Renal pelvis (tissue), 1 donor: ENCODE measurements at regions not wholly inside any gene's neighbourhood (a gene's known extent, or its start where the extent isn't known, plus 50 kb on each side); places are given as distances from the start of the nearest gene placed in this dataset.

ENCODE experiments used
- DNase-seq: peaks from one replicate; pipeline ENCODE4 v3.0.0-alpha.2; 2013

DNA sequence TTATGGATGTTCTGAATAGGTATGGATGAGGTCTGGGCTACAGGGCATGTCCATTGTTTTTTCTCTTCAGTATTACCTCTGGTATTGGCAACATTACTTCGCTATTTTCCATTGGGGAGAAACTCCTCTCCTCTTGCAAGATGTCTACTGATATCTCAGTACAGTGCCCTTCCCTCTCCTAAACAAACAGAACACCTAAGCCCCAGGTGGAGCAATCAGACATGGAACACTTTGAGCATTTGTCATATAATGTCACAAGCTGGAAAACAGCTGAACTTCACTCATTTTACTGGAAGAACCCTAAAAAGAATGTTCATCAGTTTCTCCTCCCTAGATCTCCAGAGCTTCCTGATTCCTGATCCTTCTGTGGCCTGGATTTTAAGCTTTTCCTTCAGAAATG, 339.8 kb downstream of the FRK start:
- DNase-seq, result no peak

DNA sequence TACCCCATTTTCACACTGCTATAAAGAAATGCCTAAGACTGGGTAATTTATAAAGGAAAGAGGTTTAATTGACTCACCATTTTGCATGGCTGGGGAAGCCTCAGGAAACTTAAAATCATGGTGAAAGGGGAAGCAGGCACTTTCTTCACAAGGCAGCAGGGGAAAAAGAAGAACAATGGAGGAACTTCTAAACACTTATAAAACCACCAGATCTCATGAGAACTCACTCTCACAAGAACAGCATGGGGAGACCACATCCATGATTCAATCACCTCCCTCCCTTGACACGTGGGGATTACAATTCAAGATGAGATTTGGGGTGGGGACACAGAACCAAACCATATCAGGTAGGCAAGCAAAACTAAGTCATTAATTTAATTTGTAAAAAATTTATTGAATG, 343.2 kb downstream of the FRK start:
- no peak for DNase-seq

DNA sequence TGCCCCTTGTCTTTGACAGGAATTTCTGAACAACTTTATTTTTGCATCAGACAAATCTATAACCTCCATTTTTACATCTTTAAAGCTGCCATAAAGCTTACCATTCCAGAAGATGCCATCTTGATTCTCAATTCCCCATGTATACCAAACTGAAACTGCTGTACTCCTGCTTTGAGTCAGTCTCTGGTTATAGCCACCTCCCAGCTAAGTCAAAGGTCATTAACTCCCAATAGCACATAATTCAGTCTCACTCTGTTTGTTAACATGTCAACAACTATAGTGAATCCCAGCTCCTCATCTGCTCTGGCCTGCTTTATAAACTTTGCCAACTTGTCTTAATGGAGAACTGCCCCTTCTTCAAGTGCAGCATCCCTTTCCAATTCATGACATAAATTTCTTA, 343.6 kb downstream of the FRK start:
- DNase-seq, result peak; percentile 24

DNA sequence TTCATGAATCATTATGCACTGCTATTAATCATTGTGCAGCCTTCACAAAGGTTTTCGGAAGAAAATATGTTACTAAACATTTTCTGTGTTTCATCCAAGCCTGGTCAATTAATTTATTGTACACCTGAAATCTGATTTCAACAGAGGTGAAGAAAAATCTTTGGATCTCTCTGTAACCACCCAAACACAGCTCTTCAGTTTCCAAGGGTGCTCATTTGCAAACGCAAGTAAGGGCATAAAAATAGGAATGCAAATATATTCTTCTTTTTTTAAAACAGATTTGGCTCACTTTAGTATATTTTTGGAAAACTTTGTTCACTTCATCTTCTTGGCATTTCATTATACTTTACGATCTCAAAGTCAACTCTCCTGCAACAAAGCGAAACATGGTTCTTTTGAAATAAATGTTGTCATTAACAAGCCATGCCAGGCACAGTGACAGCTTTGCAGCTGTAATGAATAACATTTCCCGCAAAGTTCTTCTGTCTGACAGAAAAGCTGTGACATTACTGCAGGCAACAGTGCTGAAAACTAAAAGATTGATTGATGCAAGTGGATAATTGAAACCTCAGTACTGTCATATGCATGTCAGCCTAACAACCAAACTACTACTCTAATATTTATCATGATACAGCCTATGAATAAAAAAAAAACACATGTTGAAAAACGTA, 348.3 kb downstream of the FRK start:
- peak; percentile 33 for DNase-seq

DNA sequence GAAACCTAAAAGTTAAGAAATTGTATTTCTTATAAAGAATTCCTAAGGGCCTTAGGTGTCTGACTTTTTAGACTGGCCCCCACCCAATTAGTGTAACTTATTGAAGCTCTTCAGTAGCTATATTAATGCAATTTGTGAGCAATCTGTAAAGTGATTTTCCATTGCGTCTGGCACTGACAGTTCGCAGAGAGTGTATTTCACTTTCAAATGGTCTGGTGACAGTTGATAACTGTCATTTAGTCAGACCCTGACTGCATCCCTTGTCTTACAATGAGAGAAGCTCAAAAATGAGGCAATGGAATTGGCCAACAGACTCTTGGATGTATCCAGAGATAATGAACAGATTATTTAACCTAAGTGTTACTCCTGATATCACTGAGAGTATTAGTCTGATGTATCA, 351.8 kb downstream of the FRK start:
- no peak for DNase-seq

DNA sequence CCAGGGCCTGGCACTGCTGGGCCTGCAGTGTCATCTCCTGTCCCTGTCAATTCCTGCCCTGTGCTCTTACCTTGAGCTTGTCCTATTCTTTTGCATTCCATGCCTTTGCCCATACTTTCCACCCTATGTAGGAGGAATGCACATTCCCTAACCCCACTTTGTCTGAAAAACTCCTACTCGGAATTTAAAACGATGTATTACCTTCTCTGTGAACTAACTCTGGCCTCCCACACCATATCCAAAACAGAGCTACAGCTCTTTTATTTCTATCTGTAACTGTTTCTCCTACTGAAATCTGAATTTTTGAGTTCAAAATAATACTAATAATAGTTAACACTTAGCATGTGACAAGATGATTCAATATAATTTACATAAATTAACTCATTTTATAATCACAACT, 353.7 kb downstream of the FRK start:
- no peak for DNase-seq

- DNase-seq, result no peak
These were observed 354.4 kb downstream of the FRK start for GRCh38 chr6:115706324-115706723.

GRCh38 chr6:115704028-115704427, 356.7 kb downstream of the FRK start:
- no peak for DNase-seq

- no peak for DNase-seq
These were observed 369.3 kb downstream of the FRK start for GRCh38 chr6:115691433-115691832.

- no peak for DNase-seq
These were observed 369.8 kb downstream of the FRK start for GRCh38 chr6:115690854-115691253.

- DNase-seq, result no peak
These were observed 378.5 kb downstream of the FRK start for GRCh38 chr6:115681978-115682775.

DNA sequence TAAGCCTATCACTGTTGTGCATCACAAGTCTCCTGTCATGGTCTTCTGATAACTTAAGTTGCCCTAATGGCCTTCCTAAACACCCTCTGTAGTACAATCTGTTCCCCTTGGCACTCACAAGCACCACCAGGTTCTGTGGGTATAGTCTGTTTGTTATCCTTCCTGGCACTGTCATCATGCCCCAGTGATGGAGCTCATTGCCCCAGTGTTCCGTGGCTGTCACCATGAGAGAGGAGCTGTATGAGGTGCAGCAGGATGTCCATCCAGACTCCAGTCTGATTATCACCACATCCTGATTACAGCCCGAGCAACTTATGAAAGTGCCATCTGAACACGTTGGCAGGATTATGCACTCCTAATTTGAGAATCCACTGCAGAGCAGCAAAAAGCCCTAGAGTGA, 380.1 kb downstream of the FRK start:
- DNase-seq, result no peak

- no peak for DNase-seq
These were observed 383.5 kb downstream of the FRK start for GRCh38 chr6:115677198-115677597.

DNA sequence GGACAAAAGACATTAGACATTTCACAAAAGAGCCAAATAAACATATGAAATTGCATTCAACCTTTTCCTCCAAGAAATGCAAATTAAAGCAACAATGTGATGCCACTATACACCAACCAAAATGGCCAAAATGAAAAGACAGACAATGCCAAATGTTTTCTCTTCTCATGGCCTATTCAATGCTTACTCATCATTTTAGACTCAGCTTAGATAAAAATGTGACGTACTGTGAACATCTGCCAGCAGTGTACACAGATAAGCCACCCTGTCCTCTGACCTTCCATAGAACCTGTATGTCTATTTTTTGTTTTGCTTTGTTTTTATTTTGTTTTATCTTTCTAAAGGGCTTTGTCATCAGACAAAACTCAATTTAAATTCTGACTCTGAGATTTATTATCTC, 385.2 kb downstream of the FRK start:
- no peak for DNase-seq

DNA sequence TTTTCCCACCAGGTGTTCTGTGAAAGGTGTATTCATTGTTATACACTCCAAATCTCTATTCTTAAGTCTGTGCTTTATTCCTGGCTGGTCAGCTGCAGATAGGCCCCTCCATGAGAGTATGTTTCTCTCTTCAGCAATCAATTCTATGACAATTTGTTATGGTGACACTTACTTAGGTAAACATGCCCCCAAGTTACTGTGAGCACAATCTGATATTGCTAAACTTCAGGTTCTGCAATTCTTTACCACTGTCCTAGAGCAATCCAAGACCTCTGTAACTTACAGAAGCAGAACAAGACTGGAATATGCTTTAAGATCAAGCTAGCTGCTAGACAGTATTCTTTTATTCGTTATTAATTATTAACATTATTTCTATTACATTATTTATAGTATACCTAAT, 391.9 kb downstream of the FRK start:
- DNase-seq, result no peak

- no peak for DNase-seq
These were observed 392.5 kb downstream of the FRK start for GRCh38 chr6:115668211-115668610.

GRCh38 chr6:115667478-115668026, 393.1 kb downstream of the FRK start:
- no peak for DNase-seq

DNA sequence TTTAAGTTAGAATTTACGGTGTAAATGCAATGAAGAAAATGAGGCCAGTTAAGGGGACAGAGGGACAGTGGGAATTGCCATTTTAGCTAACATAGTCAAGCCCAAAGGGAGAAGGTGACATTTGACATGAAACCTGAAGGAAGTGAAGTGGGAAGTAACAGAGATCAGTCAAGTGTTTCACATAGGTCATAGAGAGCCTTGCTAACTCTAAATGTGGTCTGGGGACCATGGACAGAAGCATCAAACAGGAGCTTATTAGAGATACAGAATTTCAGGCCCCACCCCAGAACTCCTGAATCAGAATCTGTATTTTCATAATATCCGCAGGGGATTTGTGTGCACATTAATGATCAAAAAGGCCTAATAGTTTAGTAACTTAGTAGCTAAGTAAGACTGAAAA, 393.7 kb downstream of the FRK start:
- DNase-seq, result no peak

- no peak for DNase-seq
These were observed 395.4 kb downstream of the FRK start for GRCh38 chr6:115665310-115665709.

DNA sequence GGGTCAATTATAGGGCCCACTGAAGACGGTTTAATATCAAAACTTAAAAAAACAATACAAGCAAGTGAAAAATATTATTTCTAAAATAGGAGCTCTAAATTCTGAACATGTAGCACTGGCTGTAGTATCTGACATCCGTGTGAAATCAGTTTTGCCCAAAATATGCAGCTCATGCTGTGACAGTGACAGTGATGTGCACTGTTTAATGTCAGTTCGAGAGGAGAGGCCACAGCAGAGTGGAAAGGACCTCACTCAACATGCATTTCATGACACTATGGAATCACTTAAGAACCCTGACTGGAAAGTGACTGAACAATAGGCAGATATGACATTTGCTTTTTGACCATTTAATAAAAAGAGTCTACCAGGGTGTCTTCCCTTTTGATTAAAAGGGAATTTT, 397.0 kb downstream of the FRK start:
- no peak for DNase-seq

GRCh38 chr6:115643762-115644161, 416.9 kb downstream of the FRK start:
- no peak for DNase-seq

DNA sequence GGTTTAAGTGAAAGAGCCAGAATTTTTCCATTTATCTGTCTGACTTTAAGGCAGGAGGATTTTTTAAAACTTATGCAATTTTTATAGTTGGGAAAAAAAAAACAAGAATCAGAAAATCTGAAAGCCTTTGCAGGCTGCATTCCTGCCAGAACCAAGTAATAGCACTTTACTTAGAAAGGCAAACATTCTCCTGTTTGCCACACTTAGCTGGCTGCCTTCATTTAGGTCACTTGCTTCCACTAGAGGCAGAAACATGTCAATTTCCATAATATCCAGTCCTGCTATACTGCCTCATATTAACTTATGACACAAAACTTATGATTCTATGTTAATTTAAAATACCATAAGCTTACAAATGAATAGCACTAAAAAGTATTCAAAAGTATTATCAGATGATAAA, 425.8 kb downstream of the FRK start:
- no peak for DNase-seq

DNA sequence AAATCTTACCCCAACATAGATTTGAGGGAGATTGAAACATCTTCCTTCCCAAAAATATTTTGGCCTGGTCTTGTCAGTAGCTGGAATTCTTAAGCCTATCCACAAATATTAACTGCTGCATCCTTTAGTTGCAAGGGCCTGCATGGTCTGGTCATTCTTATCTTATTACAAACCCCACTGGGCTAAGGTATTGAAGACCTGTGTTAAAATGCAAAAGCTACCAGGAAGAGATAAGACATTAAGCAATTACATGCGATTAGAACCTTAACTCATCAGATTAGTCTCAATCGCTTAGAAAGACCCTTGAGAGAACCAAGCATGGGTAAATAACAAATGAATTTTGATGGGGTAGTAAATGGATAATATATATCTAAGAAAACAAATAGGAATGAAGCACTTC, 426.6 kb downstream of the FRK start:
- DNase-seq, result no peak

DNA sequence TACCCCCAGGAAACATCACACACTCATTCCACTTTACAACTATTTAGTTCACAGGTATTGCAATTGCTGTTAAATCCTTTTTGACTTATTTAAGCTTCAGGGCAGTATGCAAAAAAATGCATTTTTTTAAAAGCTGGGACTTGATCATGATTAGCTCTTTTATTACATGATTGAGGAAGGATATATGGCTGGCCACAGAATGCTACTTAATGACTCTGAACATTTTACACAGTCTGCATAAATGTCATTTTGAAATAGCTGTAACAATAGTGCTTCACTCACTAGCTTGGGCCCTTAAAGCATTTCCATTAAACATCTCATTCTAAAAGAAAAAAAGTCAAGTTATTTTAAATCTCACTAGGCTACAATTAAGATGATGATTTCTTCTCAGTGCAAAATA, 429.7 kb downstream of the FRK start:
- no peak for DNase-seq
